VCaP (cell line): ENCODE measurements at regions not wholly inside any gene's neighbourhood (a gene's known extent, or its start where the extent isn't known, plus 50 kb on each side); places are given as distances from the start of the nearest gene placed in this dataset.

Source experiments
- H3K27ac ChIP-seq: fragments of 450-650 bp; 2 replicates; pipeline ENCODE4 v1.5.1; 2017
- TF ChIP-seq, protein P1 (sequence below): fragments of 450-650 bp; conservative IDR thresholded peaks from 2 replicates; pipeline ENCODE4 v1.5.1; 2017; ENCODE audit warnings: mild to moderate bottlenecking, moderate library complexity

DNA sequence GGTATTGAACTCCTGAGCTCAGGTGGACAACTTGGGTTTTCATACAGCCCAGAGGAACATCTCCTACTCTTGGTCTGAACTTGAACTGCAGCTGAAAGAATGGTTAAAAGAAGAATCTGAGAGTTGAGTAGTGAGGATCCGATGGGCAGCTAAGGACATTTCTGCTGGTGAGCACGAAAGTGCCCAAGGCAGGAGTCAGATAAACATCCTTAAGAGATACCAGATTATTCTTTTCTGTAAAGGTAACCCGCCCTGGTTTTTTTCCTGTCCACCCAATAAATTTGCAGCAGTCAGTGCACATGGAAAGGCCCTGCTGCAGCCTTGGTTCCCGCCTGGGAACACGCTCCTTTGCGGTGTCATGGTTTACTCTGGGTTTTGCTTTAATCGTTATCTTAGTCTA lies 78.4 kb upstream of the ARHGEF7 start:
- TF ChIP-seq, protein P1, sequence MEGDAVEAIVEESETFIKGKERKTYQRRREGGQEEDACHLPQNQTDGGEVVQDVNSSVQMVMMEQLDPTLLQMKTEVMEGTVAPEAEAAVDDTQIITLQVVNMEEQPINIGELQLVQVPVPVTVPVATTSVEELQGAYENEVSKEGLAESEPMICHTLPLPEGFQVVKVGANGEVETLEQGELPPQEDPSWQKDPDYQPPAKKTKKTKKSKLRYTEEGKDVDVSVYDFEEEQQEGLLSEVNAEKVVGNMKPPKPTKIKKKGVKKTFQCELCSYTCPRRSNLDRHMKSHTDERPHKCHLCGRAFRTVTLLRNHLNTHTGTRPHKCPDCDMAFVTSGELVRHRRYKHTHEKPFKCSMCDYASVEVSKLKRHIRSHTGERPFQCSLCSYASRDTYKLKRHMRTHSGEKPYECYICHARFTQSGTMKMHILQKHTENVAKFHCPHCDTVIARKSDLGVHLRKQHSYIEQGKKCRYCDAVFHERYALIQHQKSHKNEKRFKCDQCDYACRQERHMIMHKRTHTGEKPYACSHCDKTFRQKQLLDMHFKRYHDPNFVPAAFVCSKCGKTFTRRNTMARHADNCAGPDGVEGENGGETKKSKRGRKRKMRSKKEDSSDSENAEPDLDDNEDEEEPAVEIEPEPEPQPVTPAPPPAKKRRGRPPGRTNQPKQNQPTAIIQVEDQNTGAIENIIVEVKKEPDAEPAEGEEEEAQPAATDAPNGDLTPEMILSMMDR: peak; percentile 46
- H3K27ac ChIP-seq: peak overlapping the region; percentile 57; the same call in 1 of the 2 replicates

DNA sequence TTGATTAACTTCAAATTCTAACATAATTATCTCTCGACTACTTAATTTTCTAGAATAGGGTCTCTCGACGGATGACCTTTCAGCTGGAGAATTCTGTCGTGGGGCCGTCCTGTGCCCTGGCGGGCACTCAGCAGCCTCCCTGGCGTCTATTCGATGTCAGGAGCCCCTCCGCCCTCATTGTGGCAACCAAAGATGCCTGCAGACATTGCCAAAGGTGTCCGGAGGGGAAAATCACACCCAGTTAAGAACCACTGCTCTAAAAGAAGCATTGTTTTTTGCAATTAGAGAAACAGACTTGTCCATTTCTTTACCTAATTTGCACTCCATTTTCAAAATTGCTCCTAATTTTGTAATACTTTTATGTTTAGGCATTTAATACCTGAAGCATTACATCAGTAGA lies 79.2 kb upstream of the ARHGEF7 start:
- H3K27ac ChIP-seq: no peak overlapping the region
- TF ChIP-seq, protein P1: no peak

DNA sequence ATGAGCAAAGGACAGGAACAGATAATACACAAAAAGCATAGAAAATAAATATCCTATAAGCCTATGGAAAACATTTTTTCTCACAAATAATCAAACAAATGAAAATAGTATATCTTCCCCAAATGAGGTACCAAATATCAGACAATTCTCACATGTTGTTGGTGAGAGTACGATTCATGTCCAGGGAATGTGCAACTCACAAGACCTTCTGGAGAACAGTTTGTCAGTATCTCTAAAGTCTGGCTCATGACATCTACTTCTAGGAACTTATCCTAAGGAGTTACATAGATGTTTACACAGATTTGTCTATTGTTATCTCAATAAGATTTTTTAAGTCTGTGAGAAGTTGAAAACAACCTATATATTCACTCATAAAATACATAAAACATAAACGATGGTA lies 80.3 kb upstream of the ARHGEF7 start:
- H3K27ac ChIP-seq: no peak overlapping the region

DNA sequence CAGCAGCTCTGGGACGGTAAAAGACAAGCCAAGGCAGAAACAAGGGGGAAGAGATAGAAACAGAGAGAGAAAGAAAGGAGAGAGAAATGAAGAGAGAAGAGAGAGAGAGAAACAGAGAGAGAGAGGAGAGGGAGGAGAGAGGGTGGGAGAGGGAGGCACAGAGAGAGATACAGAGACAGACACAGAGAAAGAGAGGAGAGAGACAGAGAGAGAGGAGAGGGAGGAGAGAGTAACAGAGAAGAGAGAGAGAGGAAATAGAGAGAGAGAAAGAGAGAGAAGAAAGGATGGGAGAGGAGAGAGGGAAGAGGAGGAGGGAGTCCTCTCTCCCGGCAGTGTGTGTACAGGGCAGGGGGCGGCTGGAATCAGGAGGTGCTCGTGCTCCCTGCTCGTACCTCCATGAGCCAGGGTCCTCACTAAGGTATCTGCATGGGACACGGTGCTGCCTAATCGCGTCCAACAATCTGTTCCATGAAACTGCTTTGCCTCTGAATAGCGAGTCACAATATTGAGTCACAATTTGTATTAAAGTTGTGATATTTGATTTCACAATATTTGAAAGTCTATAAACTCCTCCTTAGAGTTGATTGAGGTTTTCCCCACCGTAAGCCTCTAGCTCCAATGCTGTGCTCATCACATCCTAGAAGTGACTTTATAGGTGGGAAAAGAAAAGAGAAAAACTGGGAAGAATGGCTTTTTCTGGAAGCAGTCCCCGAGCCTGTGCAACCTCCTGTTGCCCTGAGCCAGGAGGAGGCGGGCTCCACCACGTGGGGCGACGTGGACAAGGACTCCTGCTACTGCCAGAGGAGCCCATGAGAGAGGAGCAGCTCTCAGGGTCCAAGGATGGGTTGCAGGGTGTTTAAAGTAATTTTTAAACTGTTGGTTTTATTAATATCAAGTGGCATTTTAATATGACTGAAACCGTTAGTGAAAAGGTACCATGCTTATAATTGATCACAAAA lies 81.7 kb upstream of the ARHGEF7 start:
- H3K27ac ChIP-seq: no peak overlapping the region
- TF ChIP-seq, protein P1: 0 out of 2 replicates have a peak, but pooled peaks have one; percentile 19

More for the DNA sequence above, 80.3 kb upstream of the ARHGEF7 start:
- TF ChIP-seq, protein P1: no peak

DNA sequence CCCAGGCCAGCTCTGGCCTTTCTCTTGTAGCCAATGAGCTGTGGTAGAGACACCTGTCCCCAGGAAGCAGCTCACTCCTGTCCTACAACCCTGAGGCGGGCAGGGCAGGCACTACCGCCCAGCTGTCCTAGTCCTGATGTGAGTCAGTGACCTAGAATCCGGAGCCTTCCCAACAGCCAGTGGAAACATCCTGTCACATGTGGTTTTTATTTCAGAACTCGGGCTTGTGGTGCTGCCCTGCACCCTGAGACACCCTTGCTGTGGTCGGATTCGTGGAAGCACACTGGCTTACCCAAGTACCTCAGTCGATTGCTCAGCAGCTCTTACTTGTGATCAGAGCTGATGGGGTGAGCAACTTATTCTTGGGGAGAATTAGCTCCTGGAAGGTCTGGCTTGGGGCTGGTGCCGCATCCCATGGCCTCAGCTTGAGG lies 83.6 kb upstream of the ARHGEF7 start:
- TF ChIP-seq, protein P1: no peak
- no peak overlapping the region for H3K27ac ChIP-seq

DNA sequence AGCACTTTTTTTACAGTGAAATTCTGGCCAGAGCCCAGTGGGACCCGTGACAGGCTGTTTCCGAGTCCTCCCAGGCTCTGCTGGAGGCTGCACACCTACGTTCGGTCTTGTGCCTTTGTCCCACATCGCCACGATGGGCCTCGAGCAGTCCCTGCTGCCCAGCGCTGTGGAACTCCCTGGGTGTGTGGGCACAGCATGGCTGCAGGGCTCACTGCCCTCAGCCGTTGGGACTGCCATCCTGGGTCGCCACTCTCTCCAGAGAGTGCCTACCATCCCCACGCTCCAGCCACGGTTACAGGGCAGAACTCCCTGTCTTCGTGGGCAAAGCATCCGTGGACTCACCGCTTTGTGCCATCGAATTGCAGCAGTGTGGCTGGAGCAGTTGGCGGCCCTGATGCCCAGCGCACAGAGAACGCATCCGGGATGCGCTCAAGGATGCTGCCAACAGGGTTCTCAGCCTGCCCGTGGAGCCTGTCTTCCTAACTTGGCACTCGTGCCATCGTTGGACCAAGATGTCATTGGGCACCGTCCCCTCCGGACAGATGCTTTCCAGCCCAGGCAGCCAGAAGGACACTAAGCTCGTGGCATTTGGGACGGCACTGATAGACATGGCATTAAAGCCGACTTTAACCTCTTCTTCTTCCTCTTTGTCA lies 85.0 kb upstream of the ARHGEF7 start:
- TF ChIP-seq, protein P1: no peak
- H3K27ac ChIP-seq: no peak overlapping the region
